Uterus (tissue), 3 donors: ENCODE measurements at regions not wholly inside any gene's neighbourhood (a gene's known extent, or its start where the extent isn't known, plus 50 kb on each side); places are given as distances from the start of the nearest gene placed in this dataset.

ENCODE experiments used
- DNase-seq, 2 donors: peaks; one replicate each; pipeline ENCODE4 v3.0.0-alpha.2; 2019 to 2020
- H3K27ac ChIP-seq, 2 donors: fragments of 200-600 bp; sonication (generic); 1 replicate in 1 of 2; 2 replicates in 1 of 2; pipeline ENCODE4 v1.5.1; 2016 to 2018
- H3K27me3 ChIP-seq, 2 donors: fragments of 200-600 bp; sonication (generic); one replicate each; pipeline ENCODE4 v1.5.1; 2018 to 2019; ENCODE audit warnings: control low read depth in 1 of 2
- H3K36me3 ChIP-seq, 2 donors: fragments of 200-600 bp; sonication (generic); one replicate each; pipeline ENCODE4 v1.5.1; 2019; ENCODE audit warnings: control low read depth in 1 of 2
- H3K4me1 ChIP-seq, 2 donors: fragments of 200-600 bp; sonication (generic); one replicate each; pipeline ENCODE4 v1.5.1; 2018 to 2019; ENCODE audit warnings: control low read depth in 1 of 2
- H3K4me3 ChIP-seq, 2 donors: fragments of 200-600 bp; sonication (generic); 1 replicate in 1 of 2; 2 replicates in 1 of 2; pipeline ENCODE4 v1.5.1; 2018 to 2019; ENCODE audit warnings: mild to moderate bottlenecking in 1 of 2
- H3K9me3 ChIP-seq, 2 donors: fragments of 200-600 bp; sonication (generic); one replicate each; pipeline ENCODE4 v1.5.1; 2019; ENCODE audit warnings: control low read depth in 1 of 2
- CTCF ChIP-seq, 4 experiments: fragments of 200-600 bp in 2 of 4; fragments of 450-650 bp in 2 of 4; sonication (generic) in 2 of 4; IDR thresholded peaks; one replicate each; pipeline ENCODE4 v1.5.1; 2016 to 2019; ENCODE audit warnings: antibody characterized with exemption in 4 of 4, mild to moderate bottlenecking in 2 of 4, moderate library complexity in 1 of 4
- POLR2A ChIP-seq, 2 donors: fragments of 450-650 bp; IDR thresholded peaks; one replicate each; pipeline ENCODE4 v1.6.1; 2016; ENCODE audit warnings: antibody characterized with exemption in 2 of 2, mild to moderate bottlenecking in 1 of 2, moderate library complexity in 1 of 2
- intact Hi-C: fragments of 100-400 bp; cut with DNase I; formaldehyde crosslinking; loops from one replicate; pipeline ENCODE4 v1.15.1; 2023; ENCODE audit warnings: low total_unique reads
- donor health status: DM: yes; HTN: yes; CAD: no.

GRCh38 chrX:84710611-84711010 lies 208.4 kb upstream of the HDX start:
- TF ChIP-seq POLR2A (IDR thresholded peaks at IDR 0.05) (no peak), CTCF (IDR thresholded peaks at IDR 0.05) (no peak)
- no peak overlapping the region for H3K27ac ChIP-seq
- no peak for DNase-seq
- no peaks in the 10 kb centered on the region for H3K36me3 ChIP-seq
- no peak overlapping the region for H3K4me3 ChIP-seq
- no peaks in the 10 kb centered on the region for H3K4me1 ChIP-seq
- intact Hi-C loops: no loop called here
- no peaks in the 10 kb centered on the region for H3K27me3 ChIP-seq
- H3K9me3 ChIP-seq: no peaks in the 10 kb centered on the region

GRCh38 chrX:84712621-84713020 lies 210.4 kb upstream of the HDX start:
- Histone ChIP-seq H3K27me3 (no peaks in the 10 kb centered on the region), H3K4me3 (no peak overlapping the region), H3K36me3 (no peaks in the 10 kb centered on the region), H3K27ac (no peak overlapping the region), H3K4me1 (no peaks in the 10 kb centered on the region), H3K9me3 (no peaks in the 10 kb centered on the region)
- intact Hi-C loops: no loop called here
- TF ChIP-seq CTCF (IDR thresholded peaks at IDR 0.05): no peak
- no peak for TF ChIP-seq POLR2A (IDR thresholded peaks at IDR 0.05)
- no peak for DNase-seq

- no peaks in the 10 kb centered on the region for H3K4me1 ChIP-seq
- TF ChIP-seq POLR2A (IDR thresholded peaks at IDR 0.05) (no peak), CTCF (IDR thresholded peaks at IDR 0.05) (no peak)
- intact Hi-C loops: no loop called here
- no peak overlapping the region for H3K27ac ChIP-seq
- H3K27me3 ChIP-seq: no peaks in the 10 kb centered on the region
- H3K9me3 ChIP-seq: no peaks in the 10 kb centered on the region
- H3K4me3 ChIP-seq: no peak overlapping the region
- H3K36me3 ChIP-seq: no peaks in the 10 kb centered on the region
- DNase-seq: no peak
These were observed 213.1 kb upstream of the HDX start for GRCh38 chrX:84715315-84715714.

GRCh38 chrX:84717343-84717742 lies 215.1 kb upstream of the HDX start:
- H3K4me3 ChIP-seq: no peak overlapping the region
- H3K9me3 ChIP-seq: no peaks in the 10 kb centered on the region
- TF ChIP-seq CTCF (IDR thresholded peaks at IDR 0.05) (no peak), POLR2A (IDR thresholded peaks at IDR 0.05) (no peak)
- no peaks in the 10 kb centered on the region for H3K4me1 ChIP-seq
- H3K27me3 ChIP-seq: no peaks in the 10 kb centered on the region
- no peaks in the 10 kb centered on the region for H3K36me3 ChIP-seq
- intact Hi-C loops: no loop called here
- no peak for DNase-seq
- H3K27ac ChIP-seq: no peak overlapping the region

- no peaks in the 10 kb centered on the region for H3K27me3 ChIP-seq
- H3K4me3 ChIP-seq: no peak overlapping the region
- no peaks in the 10 kb centered on the region for H3K4me1 ChIP-seq
- no peak overlapping the region for H3K27ac ChIP-seq
- H3K9me3 ChIP-seq: no peaks in the 10 kb centered on the region
- no peak for TF ChIP-seq CTCF (IDR thresholded peaks at IDR 0.05)
- no peak for TF ChIP-seq POLR2A (IDR thresholded peaks at IDR 0.05)
- no peak for DNase-seq
- H3K36me3 ChIP-seq: no peaks in the 10 kb centered on the region
- intact Hi-C loops: no loop called here
These were observed 219.2 kb upstream of the HDX start for GRCh38 chrX:84721416-84721815.
